ENCODE measurements at regions not wholly inside any gene's neighbourhood (a gene's known extent, or its start where the extent isn't known, plus 50 kb on each side); places are given as distances from the start of the nearest gene placed in this dataset.

GRCh38 chr2:159873258-159873657 lies 75.2 kb upstream of the CD302 start:
- CTCF ChIA-PET, result interaction anchor here (0.6 kb wide), 1 partner anchor 11 kb away, joined by 4 read pairs; no protein-coding TSS in a partner anchor
- Histone ChIP-seq H3K4me3 (ENCODE audit: low read depth, low read length) (no peak overlapping the region), H3K4me1 (ENCODE audit: control insufficient read depth, insufficient read depth, low read length) (no peaks in the 10 kb centered on the region), H3K27ac (ENCODE audit: extremely low read depth, low read depth, low read length) (no peak overlapping the region), H3K9me3 (ENCODE audit: control insufficient read depth, insufficient read depth, low read depth, low read length) (no peaks in the 10 kb centered on the region), H3K36me3 (ENCODE audit: control insufficient read depth in 2 of 2, insufficient read depth in 1 of 2, low read length in 2 of 2) (no peaks in the 10 kb centered on the region)
- POLR2A ChIA-PET, result no interaction called here
- TF ChIP-seq ZNF121 (tag by site-specific recombination; IDR thresholded peaks at IDR 0.05) (no peak), ZNF266 (tag by site-specific recombination; IDR thresholded peaks at IDR 0.05; ENCODE audit: low read depth) (no peak), ZNF837 (tag by site-specific recombination; IDR thresholded peaks at IDR 0.05) (no peak), ZNF146 (tag by site-specific recombination; IDR thresholded peaks at IDR 0.05) (no peak), ZNF558 (tag by site-specific recombination; IDR thresholded peaks at IDR 0.05) (no peak), ZNF16 (tag by site-specific recombination; IDR thresholded peaks at IDR 0.05; ENCODE audit: low read depth) (no peak), ZNF184 (tag by site-specific recombination; IDR thresholded peaks at IDR 0.05) (no peak), ZNF843 (tag by site-specific recombination; IDR thresholded peaks at IDR 0.05) (no peak), SP7 (tag by site-specific recombination; IDR thresholded peaks at IDR 0.05) (no peak), ZNF280C (tag by site-specific recombination; IDR thresholded peaks at IDR 0.05) (no peak), ZNF510 (tag by site-specific recombination; IDR thresholded peaks at IDR 0.05; ENCODE audit: insufficient replicate concordance) (no peak), ZNF677 (tag by site-specific recombination; IDR thresholded peaks at IDR 0.05) (no peak), PRDM10 (tag by site-specific recombination; IDR thresholded peaks at IDR 0.05) (no peak), ZNF792 (tag by site-specific recombination; IDR thresholded peaks at IDR 0.05) (no peak)

- Histone ChIP-seq H3K36me3 (ENCODE audit: control insufficient read depth in 2 of 2, insufficient read depth in 1 of 2, low read length in 2 of 2) (no peaks in the 10 kb centered on the region), H3K9me3 (ENCODE audit: control insufficient read depth, insufficient read depth, low read depth, low read length) (no peaks in the 10 kb centered on the region), H3K4me1 (ENCODE audit: control insufficient read depth, insufficient read depth, low read length) (no peaks in the 10 kb centered on the region), H3K27ac (ENCODE audit: extremely low read depth, low read depth, low read length) (no peak overlapping the region), H3K4me3 (ENCODE audit: low read depth, low read length) (no peak overlapping the region)
- POLR2A ChIA-PET, result no interaction called here
- TF ChIP-seq ZNF488 (tag by site-specific recombination; IDR thresholded peaks at IDR 0.05), result no peak
- TF ChIP-seq ZNF654 (tag by site-specific recombination; IDR thresholded peaks at IDR 0.05; ENCODE audit: low read depth), result no peak
- no peak for TF ChIP-seq RBAK (tag by site-specific recombination; IDR thresholded peaks at IDR 0.05)
- TF ChIP-seq ZNF138 (tag by site-specific recombination; IDR thresholded peaks at IDR 0.05; ENCODE audit: borderline replicate concordance), result no peak
- no peak for TF ChIP-seq ELK4 (IDR thresholded peaks at IDR 0.05; ENCODE audit: borderline replicate concordance, low read depth, low read length)
- TF ChIP-seq ZNF140 (tag by site-specific recombination; IDR thresholded peaks at IDR 0.05), result no peak
- TF ChIP-seq ZNF704 (tag by site-specific recombination; IDR thresholded peaks at IDR 0.05), result no peak
- TF ChIP-seq SP2 (tag by site-specific recombination; IDR thresholded peaks at IDR 0.05), result no peak
- no peak for TF ChIP-seq KLF16 (tag by site-specific recombination; IDR thresholded peaks at IDR 0.05)
- no peak for TF ChIP-seq ZNF791 (tag by site-specific recombination; IDR thresholded peaks at IDR 0.05)
- no peak for TF ChIP-seq ZNF510 (tag by site-specific recombination; IDR thresholded peaks at IDR 0.05; ENCODE audit: insufficient replicate concordance)
- no peak for TF ChIP-seq GLIS2 (tag by site-specific recombination; IDR thresholded peaks at IDR 0.05)
- CTCF ChIA-PET, result interaction anchor here (1.2 kb wide), 1 partner anchor 718 kb away, joined by 3 read pairs; no protein-coding TSS in a partner anchor
These were observed 74.3 kb upstream of the CD302 start for GRCh38 chr2:159872353-159872752.

Data from HEK293 (cell line).